GM12874 (cell line): ENCODE measurements at regions not wholly inside any gene's neighbourhood (a gene's known extent, or its start where the extent isn't known, plus 50 kb on each side); places are given as distances from the start of the nearest gene placed in this dataset.

Experiments used
- CTCF ChIP-seq: IDR thresholded peaks from 2 replicates; pipeline ENCODE4 v1.5.1; 2011; ENCODE audit warnings: low read depth, mild to moderate bottlenecking, control low read depth, low read length, moderate library complexity; ENCODE audit not compliant: insufficient read depth

GRCh38 chr13:81957121-81957520 lies 1616.2 kb upstream of the SPRY2 start:
- peak; percentile 42 for TF ChIP-seq CTCF

- TF ChIP-seq CTCF, result no peak
Observed at GRCh38 chr13:81929988-81930387, 1589.1 kb upstream of the SPRY2 start.

GRCh38 chr13:81927347-81927746 lies 1586.4 kb upstream of the SPRY2 start:
- no peak for TF ChIP-seq CTCF

GRCh38 chr13:81917810-81918209 lies 1576.9 kb upstream of the SPRY2 start:
- TF ChIP-seq CTCF, result no peak

GRCh38 chr13:81916461-81916860 lies 1575.5 kb upstream of the SPRY2 start:
- no peak for TF ChIP-seq CTCF

GRCh38 chr13:81907787-81908372 lies 1567.0 kb upstream of the SPRY2 start:
- no peak for TF ChIP-seq CTCF

- TF ChIP-seq CTCF, result no peak
Observed at GRCh38 chr13:81888855-81889254, 1547.9 kb upstream of the SPRY2 start.
